ENCODE measurements at regions not wholly inside any gene's neighbourhood (a gene's known extent, or its start where the extent isn't known, plus 50 kb on each side); places are given as distances from the start of the nearest gene placed in this dataset.

DNA sequence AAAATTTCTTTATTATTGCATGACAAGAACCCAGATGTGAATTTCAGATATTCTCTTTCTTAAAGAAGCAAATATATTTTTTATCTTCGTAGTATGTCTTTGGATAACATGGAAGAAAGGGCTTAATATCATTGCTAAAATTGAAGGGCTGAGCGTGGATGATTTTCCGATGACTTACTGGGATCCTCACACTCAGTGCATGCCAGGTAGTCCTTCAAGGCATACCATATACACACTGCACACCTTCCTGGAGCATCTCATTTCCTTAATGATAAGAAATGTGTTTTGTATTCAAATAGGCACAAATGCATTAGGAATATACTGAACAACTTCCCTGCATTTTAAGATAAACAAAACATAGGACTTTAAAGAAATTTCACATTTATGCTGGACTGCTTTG lies 193.9 kb upstream of the MAP3K7 start (continued):
- TF ChIP-seq CEBPB (IDR thresholded peaks at IDR 0.05; ENCODE audit: borderline replicate concordance in 1 of 2, low read depth in 2 of 2, low read length in 2 of 2), result no peak
- TF ChIP-seq, protein P1, sequence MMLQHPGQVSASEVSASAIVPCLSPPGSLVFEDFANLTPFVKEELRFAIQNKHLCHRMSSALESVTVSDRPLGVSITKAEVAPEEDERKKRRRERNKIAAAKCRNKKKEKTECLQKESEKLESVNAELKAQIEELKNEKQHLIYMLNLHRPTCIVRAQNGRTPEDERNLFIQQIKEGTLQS (IDR thresholded peaks at IDR 0.05; ENCODE audit: borderline replicate concordance, extremely low read depth, low read depth, low read length), result no peak
- TF ChIP-seq, protein P2, sequence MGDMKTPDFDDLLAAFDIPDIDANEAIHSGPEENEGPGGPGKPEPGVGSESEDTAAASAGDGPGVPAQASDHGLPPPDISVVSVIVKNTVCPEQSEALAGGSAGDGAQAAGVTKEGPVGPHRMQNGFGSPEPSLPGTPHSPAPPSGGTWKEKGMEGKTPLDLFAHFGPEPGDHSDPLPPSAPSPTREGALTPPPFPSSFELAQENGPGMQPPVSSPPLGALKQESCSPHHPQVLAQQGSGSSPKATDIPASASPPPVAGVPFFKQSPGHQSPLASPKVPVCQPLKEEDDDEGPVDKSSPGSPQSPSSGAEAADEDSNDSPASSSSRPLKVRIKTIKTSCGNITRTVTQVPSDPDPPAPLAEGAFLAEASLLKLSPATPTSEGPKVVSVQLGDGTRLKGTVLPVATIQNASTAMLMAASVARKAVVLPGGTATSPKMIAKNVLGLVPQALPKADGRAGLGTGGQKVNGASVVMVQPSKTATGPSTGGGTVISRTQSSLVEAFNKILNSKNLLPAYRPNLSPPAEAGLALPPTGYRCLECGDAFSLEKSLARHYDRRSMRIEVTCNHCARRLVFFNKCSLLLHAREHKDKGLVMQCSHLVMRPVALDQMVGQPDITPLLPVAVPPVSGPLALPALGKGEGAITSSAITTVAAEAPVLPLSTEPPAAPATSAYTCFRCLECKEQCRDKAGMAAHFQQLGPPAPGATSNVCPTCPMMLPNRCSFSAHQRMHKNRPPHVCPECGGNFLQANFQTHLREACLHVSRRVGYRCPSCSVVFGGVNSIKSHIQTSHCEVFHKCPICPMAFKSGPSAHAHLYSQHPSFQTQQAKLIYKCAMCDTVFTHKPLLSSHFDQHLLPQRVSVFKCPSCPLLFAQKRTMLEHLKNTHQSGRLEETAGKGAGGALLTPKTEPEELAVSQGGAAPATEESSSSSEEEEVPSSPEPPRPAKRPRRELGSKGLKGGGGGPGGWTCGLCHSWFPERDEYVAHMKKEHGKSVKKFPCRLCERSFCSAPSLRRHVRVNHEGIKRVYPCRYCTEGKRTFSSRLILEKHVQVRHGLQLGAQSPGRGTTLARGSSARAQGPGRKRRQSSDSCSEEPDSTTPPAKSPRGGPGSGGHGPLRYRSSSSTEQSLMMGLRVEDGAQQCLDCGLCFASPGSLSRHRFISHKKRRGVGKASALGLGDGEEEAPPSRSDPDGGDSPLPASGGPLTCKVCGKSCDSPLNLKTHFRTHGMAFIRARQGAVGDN (IDR thresholded peaks at IDR 0.05), result no peak

- Histone ChIP-seq H4K20me1 (ENCODE audit: control insufficient read depth, insufficient read depth) (no peaks in the 10 kb centered on the region), H2AFZ (ENCODE audit: control insufficient read depth, low read depth, low read length) (no peak overlapping the region), H3K36me3 (ENCODE audit: control insufficient read depth in 2 of 2, insufficient read depth in 2 of 2, low read length in 1 of 2) (no peaks in the 10 kb centered on the region), H3K27me3 (replicated peaks in 1 of 2; ENCODE audit: control insufficient read depth in 2 of 2, insufficient read depth in 2 of 2, low read length in 1 of 2) (no peaks in the 10 kb centered on the region), H3K4me3 (no peak overlapping the region), H3K9ac (ENCODE audit: control insufficient read depth, insufficient read depth, low read length) (no peak overlapping the region), H3K9me3 (replicated peaks; ENCODE audit: control insufficient read depth, insufficient read depth, low read length) (no peaks in the 10 kb centered on the region), H3K4me1 (ENCODE audit: control insufficient read depth, insufficient read depth, low read length) (no peaks in the 10 kb centered on the region), H3K27ac (ENCODE audit: control insufficient read depth, insufficient read depth) (no peak overlapping the region), H3K4me2 (ENCODE audit: control insufficient read depth, insufficient read depth) (no peak overlapping the region), H3K79me2 (ENCODE audit: control insufficient read depth, insufficient read depth, low read length) (no peaks in the 10 kb centered on the region)
- intact Hi-C loops (cut with micrococcal nuclease; ENCODE audit: unreplicated experiment), result no loop called here
- WGBS (ENCODE audit: insufficient coverage, insufficient replicate concordance, low lambda C conversion rate, missing lambda C conversion rate), result 0% methylated on average over 1 of the region's 1 CpG
- ChIA-PET POLR2A (no interaction called here), SMC1A (ENCODE audit: uncharacterized antibody, unreplicated experiment) (interaction anchor here (0.7 kb wide), 1 partner anchor 1881 kb away, joined by 3 read pairs; no protein-coding TSS in a partner anchor), CTCF (no interaction called here), RAD21 (ENCODE audit: unreplicated experiment) (no interaction called here)
- TF ChIP-seq HDAC2 (IDR thresholded peaks at IDR 0.05), result no peak
- TF ChIP-seq, protein P3, sequence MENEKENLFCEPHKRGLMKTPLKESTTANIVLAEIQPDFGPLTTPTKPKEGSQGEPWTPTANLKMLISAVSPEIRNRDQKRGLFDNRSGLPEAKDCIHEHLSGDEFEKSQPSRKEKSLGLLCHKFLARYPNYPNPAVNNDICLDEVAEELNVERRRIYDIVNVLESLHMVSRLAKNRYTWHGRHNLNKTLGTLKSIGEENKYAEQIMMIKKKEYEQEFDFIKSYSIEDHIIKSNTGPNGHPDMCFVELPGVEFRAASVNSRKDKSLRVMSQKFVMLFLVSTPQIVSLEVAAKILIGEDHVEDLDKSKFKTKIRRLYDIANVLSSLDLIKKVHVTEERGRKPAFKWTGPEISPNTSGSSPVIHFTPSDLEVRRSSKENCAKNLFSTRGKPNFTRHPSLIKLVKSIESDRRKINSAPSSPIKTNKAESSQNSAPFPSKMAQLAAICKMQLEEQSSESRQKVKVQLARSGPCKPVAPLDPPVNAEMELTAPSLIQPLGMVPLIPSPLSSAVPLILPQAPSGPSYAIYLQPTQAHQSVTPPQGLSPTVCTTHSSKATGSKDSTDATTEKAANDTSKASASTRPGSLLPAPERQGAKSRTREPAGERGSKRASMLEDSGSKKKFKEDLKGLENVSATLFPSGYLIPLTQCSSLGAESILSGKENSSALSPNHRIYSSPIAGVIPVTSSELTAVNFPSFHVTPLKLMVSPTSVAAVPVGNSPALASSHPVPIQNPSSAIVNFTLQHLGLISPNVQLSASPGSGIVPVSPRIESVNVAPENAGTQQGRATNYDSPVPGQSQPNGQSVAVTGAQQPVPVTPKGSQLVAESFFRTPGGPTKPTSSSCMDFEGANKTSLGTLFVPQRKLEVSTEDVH (IDR thresholded peaks at IDR 0.05; ENCODE audit: low read depth, partially characterized antibody), result no peak
- no peak for TF ChIP-seq BRCA1 (IDR thresholded peaks at IDR 0.05; ENCODE audit: low read depth, low read length)
- TF ChIP-seq MTA2 (IDR thresholded peaks at IDR 0.05; ENCODE audit: low read depth), result no peak
- no peak for TF ChIP-seq KAT2A (conservative IDR thresholded peaks at IDR 0.05; ENCODE audit: control insufficient read depth, low read depth, low read length)
- DNase-seq (ENCODE audit: low read depth, low spot score) (no peak), ATAC-seq (no peak), FAIRE-seq (no peak)
- in situ Hi-C loops (cut with MboI), result no loop called here
- no TSS peak for BruUV-seq (replicated peaks)
These were observed 193.3 kb upstream of the MAP3K7 start for GRCh38 chr6:90780141-90780540.

Measured in GM12878 (cell line).